ENCODE measurements at regions not wholly inside any gene's neighbourhood (a gene's known extent, or its start where the extent isn't known, plus 50 kb on each side); places are given as distances from the start of the nearest gene placed in this dataset.

- Histone ChIP-seq H3K4me3 (no peak overlapping the region), H3K36me3 (replicated peaks) (no peaks in the 10 kb centered on the region), H3K27me3 (ENCODE audit: low read depth) (peaks cover 9% of the 10 kb centered on the region), H3K4me1 (no peaks in the 10 kb centered on the region), H3K9me3 (no peaks in the 10 kb centered on the region)
- in situ Hi-C loops (cut with MboI; ENCODE audit: low sequenced_read_pairs) = no loop called here
- DNase-seq (ENCODE audit: low spot score in 2 of 2) = no peak
These were observed 53.4 kb upstream of the GJB5 start for GRCh38 chr1:34701326-34702060.

Measured in HAP-1 (cell line).